HepG2 (cell line): ENCODE measurements at regions not wholly inside any gene's neighbourhood (a gene's known extent, or its start where the extent isn't known, plus 50 kb on each side); places are given as distances from the start of the nearest gene placed in this dataset.

Experiments used
- ATAC-seq: fragments of 200-7000 bp; cut with Tn5 transposase; 3 replicates; pipeline ENCODE4 v1.9.1; 2020; ENCODE audit warnings: mild to moderate bottlenecking, moderate library complexity
- BruUV-seq: library from RNA; stranded (reverse); fragments of 400-500 nt; replicated peaks from 2 replicates; lab custom pipeline; 2021; lab: Mats Ljungman, UMichigan
- CTCF ChIA-PET: fragments of 300-600 bp; formaldehyde crosslinking; extraction: SDS; loops from one replicate; lab custom pipeline; 2021; ENCODE audit warnings: low total read pairs, inconsistent platforms, low intra/inter-chr PET ratio; lab: Yijun Ruan, JAX
- POLR2A ChIA-PET: fragments of 350-600 bp; sonication (Branson Sonifier 250); formaldehyde crosslinking; loops from one replicate; lab custom pipeline; 2020; ENCODE audit warnings: antibody characterized with exemption, inconsistent platforms; lab: Yijun Ruan, JAX
- DNase-seq: peaks from one replicate; pipeline ENCODE4 v3.0.0-alpha.2; 2015; ENCODE audit warnings: low spot score
- FAIRE-seq: peaks from 3 replicates; lab custom pipeline; 2011; peaks lifted over from hg19 to GRCh38; lab: Jason Lieb, UNC
- H2AFZ ChIP-seq: one replicate; pipeline ENCODE4 v1.6.1; 2011; ENCODE audit warnings: low read length, inconsistent platforms
- H3K27ac ChIP-seq: fragments of 300-600 bp; 3 replicates; pipeline ENCODE4 v1.8.0; 2011; ENCODE audit warnings: mixed run types, mild to moderate bottlenecking, mixed read lengths, low read length, inconsistent platforms; ENCODE audit not compliant: insufficient read depth; ENCODE audit errors: extremely low read length
- H3K27me3 ChIP-seq, 2 experiments: fragments of 200-600 bp in 1 of 2; 2 replicates in 1 of 2; 3 replicates in 1 of 2; pipeline versions ENCODE4 v1.6.0 to v1.8.0; 2011; ENCODE audit warnings: low read length in 2 of 2, mild to moderate bottlenecking in 2 of 2, moderate library complexity in 2 of 2, inconsistent platforms in 1 of 2; ENCODE audit not compliant: insufficient read depth in 2 of 2, control insufficient read depth in 1 of 2
- H3K36me3 ChIP-seq, 2 experiments: fragments of 200-600 bp in 1 of 2; replicated peaks in 1 of 2; 2 replicates in 1 of 2; 3 replicates in 1 of 2; pipeline versions ENCODE4 v1.5.1 to v1.8.0; 2011; ENCODE audit warnings: low read length in 2 of 2, inconsistent platforms in 1 of 2; ENCODE audit not compliant: insufficient read depth in 2 of 2, control insufficient read depth in 1 of 2
- H3K4me1 ChIP-seq: 2 replicates; pipeline ENCODE4 v1.5.1; 2012; ENCODE audit warnings: low read length, inconsistent platforms; ENCODE audit not compliant: insufficient read depth
- H3K4me2 ChIP-seq: 2 replicates; pipeline ENCODE4 v1.6.0; 2011; ENCODE audit warnings: low read depth, low read length, inconsistent platforms
- H3K4me3 ChIP-seq, 3 experiments: fragments of 200-600 bp in 1 of 3; sonication (generic), shearing (Covaris generic) in 1 of 3; replicated peaks in 1 of 3; 2 replicates each; pipeline ENCODE4 v1.5.1; 2011 to 2016; ENCODE audit warnings: low read length in 3 of 3, inconsistent platforms in 2 of 3, low read depth in 2 of 3, mild to moderate bottlenecking in 2 of 3, control low read depth in 1 of 3, mixed read lengths in 1 of 3; ENCODE audit not compliant: insufficient read depth in 1 of 3
- H3K79me2 ChIP-seq: one replicate; pipeline ENCODE4 v1.6.1; 2011; ENCODE audit warnings: low read length, inconsistent platforms; ENCODE audit not compliant: insufficient read depth
- H3K9ac ChIP-seq: 2 replicates; pipeline ENCODE4 v1.6.0; 2011; ENCODE audit warnings: mild to moderate bottlenecking, low read depth, low read length, inconsistent platforms; ENCODE audit not compliant: insufficient read depth
- H3K9me3 ChIP-seq: 2 replicates; pipeline ENCODE4 v1.5.1; 2012; ENCODE audit warnings: mild to moderate bottlenecking, low read length
- H4K20me1 ChIP-seq: 2 replicates; pipeline ENCODE4 v1.6.0; 2011; ENCODE audit warnings: inconsistent platforms, mild to moderate bottlenecking, low read length, moderate library complexity; ENCODE audit not compliant: insufficient read depth
- ARHGAP35 ChIP-seq: sonication (generic); formaldehyde crosslinking; IDR thresholded peaks from 2 replicates; pipeline ENCODE4 v1.9.0; 2022; ENCODE audit warnings: mild to moderate bottlenecking, inconsistent platforms, moderate library complexity, missing genetic modification reagents, borderline replicate concordance
- DNMT3B ChIP-seq: conservative IDR thresholded peaks from 2 replicates; pipeline ENCODE4 v1.6.1; 2016; ENCODE audit warnings: missing biosample characterization, control low read depth
- EZH2 ChIP-seq: conservative IDR thresholded peaks from 2 replicates; pipeline ENCODE4 v1.6.1; 2012; ENCODE audit warnings: mild to moderate bottlenecking, low read depth, low read length, moderate library complexity
- JARID2 ChIP-seq: sonication (generic); formaldehyde crosslinking; IDR thresholded peaks from 2 replicates; pipeline ENCODE4 v1.8.1; 2023; ENCODE audit warnings: missing genetic modification reagents, inconsistent platforms; ENCODE audit not compliant: insufficient replicate concordance
- MEIS1 ChIP-seq: sonication (generic); formaldehyde crosslinking; IDR thresholded peaks from 2 replicates; pipeline ENCODE4 v1.9.0; 2021; ENCODE audit warnings: mild to moderate bottlenecking, missing genetic modification reagents, moderate library complexity, borderline replicate concordance
- NR2C2 ChIP-seq: sonication (generic); formaldehyde crosslinking; IDR thresholded peaks from 2 replicates; pipeline ENCODE4 v1.4.0; 2020; ENCODE audit warnings: missing genetic modification reagents, mild to moderate bottlenecking, moderate library complexity, borderline replicate concordance
- WGBS: methylation state at CpG from one replicate; pipeline ENCODE4 v1.1.6; 2017; ENCODE audit warnings: low lambda C conversion rate; 5-methylcytosine and 5-hydroxymethylcytosine counted together
- in situ Hi-C: cut with HindIII; loops from 2 replicates; pipeline ENCODE4 v1.10.0; 2017; ENCODE audit warnings: low pct_unique_long_range_greater_than_20kb; ENCODE audit not compliant: extremely low pct_ligation_motif_present
- intact Hi-C: fragments of 100-400 bp; cut with micrococcal nuclease; formaldehyde crosslinking; loops from one replicate; pipeline ENCODE4 v1.10.0; 2022; ENCODE audit not compliant: unreplicated experiment
- TF ChIP-seq, protein P1 (sequence below): sonication (generic); formaldehyde crosslinking; IDR thresholded peaks from 2 replicates; pipeline ENCODE4 v1.4.0; 2020; ENCODE audit warnings: missing genetic modification reagents

DNA sequence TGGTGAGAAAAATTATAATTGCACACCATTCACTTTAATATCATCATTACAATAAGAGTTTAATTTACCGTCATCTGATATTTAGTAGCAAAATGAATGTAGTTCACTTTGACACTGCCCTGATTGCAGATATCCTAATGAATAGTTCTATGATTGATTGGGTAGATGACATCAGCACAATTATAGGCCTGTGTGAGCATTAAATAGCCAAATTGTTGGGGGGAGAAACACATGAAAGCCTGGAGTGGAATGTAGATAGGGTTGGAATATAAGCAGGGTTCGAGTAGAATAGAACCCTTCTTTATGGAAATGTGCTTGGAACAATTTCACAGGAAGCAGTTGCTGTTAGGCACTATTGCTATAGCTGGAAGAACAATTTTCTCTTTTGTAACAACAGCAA is 1526.2 kb downstream of the RPA4 start:
- Histone ChIP-seq H3K9ac (no peak overlapping the region), H3K36me3 (no peaks in the 10 kb centered on the region), H3K4me1 (no peaks in the 10 kb centered on the region), H3K9me3 (no peaks in the 10 kb centered on the region), H4K20me1 (no peaks in the 10 kb centered on the region), H2AFZ (no peak overlapping the region), H3K27me3 (no peaks in the 10 kb centered on the region), H3K79me2 (no peaks in the 10 kb centered on the region), H3K4me3 (no peak overlapping the region), H3K27ac (no peak overlapping the region), H3K4me2 (no peak overlapping the region)
- ATAC-seq (no peak), DNase-seq (no peak), FAIRE-seq (no peak)
- intact Hi-C loops (no loop called here), in situ Hi-C loops (no loop called here)
- ChIA-PET CTCF (no interaction called here), POLR2A (no interaction called here)
- no TSS peak for BruUV-seq
- TF ChIP-seq EZH2 = no peak
- no peak for TF ChIP-seq NR2C2
- TF ChIP-seq DNMT3B (CRISPR knock-in tag) = no peak
- no peak for TF ChIP-seq MEIS1 (CRISPR knock-in tag)
- TF ChIP-seq JARID2 (CRISPR knock-in tag) = no peak
- TF ChIP-seq ARHGAP35 (CRISPR knock-in tag) = no peak
- TF ChIP-seq, protein P1, sequence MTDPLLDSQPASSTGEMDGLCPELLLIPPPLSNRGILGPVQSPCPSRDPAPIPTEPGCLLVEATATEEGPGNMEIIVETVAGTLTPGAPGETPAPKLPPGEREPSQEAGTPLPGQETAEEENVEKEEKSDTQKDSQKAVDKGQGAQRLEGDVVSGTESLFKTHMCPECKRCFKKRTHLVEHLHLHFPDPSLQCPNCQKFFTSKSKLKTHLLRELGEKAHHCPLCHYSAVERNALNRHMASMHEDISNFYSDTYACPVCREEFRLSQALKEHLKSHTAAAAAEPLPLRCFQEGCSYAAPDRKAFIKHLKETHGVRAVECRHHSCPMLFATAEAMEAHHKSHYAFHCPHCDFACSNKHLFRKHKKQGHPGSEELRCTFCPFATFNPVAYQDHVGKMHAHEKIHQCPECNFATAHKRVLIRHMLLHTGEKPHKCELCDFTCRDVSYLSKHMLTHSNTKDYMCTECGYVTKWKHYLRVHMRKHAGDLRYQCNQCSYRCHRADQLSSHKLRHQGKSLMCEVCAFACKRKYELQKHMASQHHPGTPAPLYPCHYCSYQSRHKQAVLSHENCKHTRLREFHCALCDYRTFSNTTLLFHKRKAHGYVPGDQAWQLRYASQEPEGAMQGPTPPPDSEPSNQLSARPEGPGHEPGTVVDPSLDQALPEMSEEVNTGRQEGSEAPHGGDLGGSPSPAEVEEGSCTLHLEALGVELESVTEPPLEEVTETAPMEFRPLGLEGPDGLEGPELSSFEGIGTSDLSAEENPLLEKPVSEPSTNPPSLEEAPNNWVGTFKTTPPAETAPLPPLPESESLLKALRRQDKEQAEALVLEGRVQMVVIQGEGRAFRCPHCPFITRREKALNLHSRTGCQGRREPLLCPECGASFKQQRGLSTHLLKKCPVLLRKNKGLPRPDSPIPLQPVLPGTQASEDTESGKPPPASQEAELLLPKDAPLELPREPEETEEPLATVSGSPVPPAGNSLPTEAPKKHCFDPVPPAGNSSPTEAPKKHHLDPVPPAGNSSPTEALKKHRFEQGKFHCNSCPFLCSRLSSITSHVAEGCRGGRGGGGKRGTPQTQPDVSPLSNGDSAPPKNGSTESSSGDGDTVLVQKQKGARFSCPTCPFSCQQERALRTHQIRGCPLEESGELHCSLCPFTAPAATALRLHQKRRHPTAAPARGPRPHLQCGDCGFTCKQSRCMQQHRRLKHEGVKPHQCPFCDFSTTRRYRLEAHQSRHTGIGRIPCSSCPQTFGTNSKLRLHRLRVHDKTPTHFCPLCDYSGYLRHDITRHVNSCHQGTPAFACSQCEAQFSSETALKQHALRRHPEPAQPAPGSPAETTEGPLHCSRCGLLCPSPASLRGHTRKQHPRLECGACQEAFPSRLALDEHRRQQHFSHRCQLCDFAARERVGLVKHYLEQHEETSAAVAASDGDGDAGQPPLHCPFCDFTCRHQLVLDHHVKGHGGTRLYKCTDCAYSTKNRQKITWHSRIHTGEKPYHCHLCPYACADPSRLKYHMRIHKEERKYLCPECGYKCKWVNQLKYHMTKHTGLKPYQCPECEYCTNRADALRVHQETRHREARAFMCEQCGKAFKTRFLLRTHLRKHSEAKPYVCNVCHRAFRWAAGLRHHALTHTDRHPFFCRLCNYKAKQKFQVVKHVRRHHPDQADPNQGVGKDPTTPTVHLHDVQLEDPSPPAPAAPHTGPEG (CRISPR knock-in tag) = no peak
- WGBS = 3% methylated on average over 2 of the region's 2 CpGs
